ENCODE measurements at regions not wholly inside any gene's neighbourhood (a gene's known extent, or its start where the extent isn't known, plus 50 kb on each side); places are given as distances from the start of the nearest gene placed in this dataset.

DNA sequence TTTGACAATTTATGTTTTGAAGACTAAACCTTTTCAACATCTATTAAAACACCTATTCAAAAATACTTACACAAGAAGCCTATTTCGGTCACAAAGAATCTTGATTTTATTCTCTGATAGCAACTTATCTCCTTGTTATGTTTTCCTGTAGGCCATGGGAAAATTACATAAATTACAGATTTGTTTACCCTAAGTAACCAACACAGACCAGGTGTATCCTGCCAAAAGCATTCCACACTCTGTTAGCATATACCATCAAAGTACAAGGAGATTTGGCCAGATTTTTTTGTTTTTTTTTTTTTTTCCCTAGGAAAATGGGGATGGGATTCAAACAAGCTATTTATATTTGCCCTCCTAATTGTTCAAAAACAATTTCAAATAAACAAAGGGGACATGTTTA lies 497.9 kb upstream of the MAGEB18 start:
- TF ChIP-seq POLR2AphosphoS5 (IDR thresholded peaks at IDR 0.05; ENCODE audit: borderline replicate concordance, low read depth, low read length) (no peak), EZH2 (IDR thresholded peaks at IDR 0.05) (no peak)
